Smooth muscle cell (in vitro differentiated cells): ENCODE measurements at regions not wholly inside any gene's neighbourhood (a gene's known extent, or its start where the extent isn't known, plus 50 kb on each side); places are given as distances from the start of the nearest gene placed in this dataset.

ENCODE experiments used
- DNase-seq: peaks from one replicate; lab custom pipeline; 2025; ENCODE audit not compliant: unreplicated experiment; lab: John Stamatoyannopoulos, UW
- H2AFZ ChIP-seq: fragments of 200-600 bp; sonication (generic); 2 replicates; pipeline ENCODE4 v1.6.0; 2016; ENCODE audit warnings: antibody characterized with exemption, low read depth, mild to moderate bottlenecking
- H3F3A ChIP-seq: fragments of 200-600 bp; sonication (generic); 2 replicates; pipeline ENCODE4 v1.6.0; 2017; ENCODE audit warnings: antibody characterized with exemption, low read depth
- H3K27ac ChIP-seq: fragments of 200-600 bp; sonication (generic); 2 replicates; pipeline ENCODE4 v1.5.1; 2016; ENCODE audit warnings: low read depth, mild to moderate bottlenecking
- H3K27me3 ChIP-seq: fragments of 200-600 bp; sonication (generic); 2 replicates; pipeline ENCODE4 v1.6.1; 2016; ENCODE audit warnings: low read depth, mild to moderate bottlenecking
- H3K36me3 ChIP-seq: fragments of 200-600 bp; sonication (generic); 2 replicates; pipeline ENCODE4 v1.5.1; 2016; ENCODE audit warnings: low read depth
- H3K4me1 ChIP-seq: fragments of 200-600 bp; sonication (generic); 2 replicates; pipeline ENCODE4 v1.5.1; 2016; ENCODE audit warnings: low read depth
- H3K4me2 ChIP-seq: fragments of 200-600 bp; sonication (generic); 2 replicates; pipeline ENCODE4 v1.6.0; 2016; ENCODE audit warnings: mild to moderate bottlenecking
- H3K4me3 ChIP-seq: fragments of 200-600 bp; sonication (generic); 2 replicates; pipeline ENCODE4 v1.5.1; 2016; ENCODE audit warnings: mild to moderate bottlenecking
- H3K79me2 ChIP-seq: fragments of 200-600 bp; sonication (generic); 2 replicates; pipeline ENCODE4 v1.6.0; 2016; ENCODE audit warnings: low read depth, mild to moderate bottlenecking
- H3K9ac ChIP-seq: fragments of 200-600 bp; sonication (generic); 2 replicates; pipeline ENCODE4 v1.6.0; 2016; ENCODE audit warnings: low read depth
- H3K9me3 ChIP-seq: fragments of 200-600 bp; sonication (generic); replicated peaks from 2 replicates; pipeline ENCODE4 v1.5.1; 2016; ENCODE audit warnings: low read depth
- H4K20me1 ChIP-seq: fragments of 200-600 bp; sonication (generic); 2 replicates; pipeline ENCODE4 v1.6.0; 2016; ENCODE audit warnings: low read depth
- WGBS: methylation state at CpG from one replicate; pipeline ENCODE4 v1.1.7; 2016; ENCODE audit warnings: low lambda C conversion rate; 5-methylcytosine and 5-hydroxymethylcytosine counted together
- TF ChIP-seq, protein P1 (sequence below): fragments of 200-600 bp; sonication (generic); IDR thresholded peaks from 2 replicates; pipeline ENCODE4 v1.5.1; 2017; ENCODE audit warnings: borderline replicate concordance, mild to moderate bottlenecking, antibody characterized with exemption; ENCODE audit not compliant: insufficient read depth, poor library complexity, severe bottlenecking

DNA sequence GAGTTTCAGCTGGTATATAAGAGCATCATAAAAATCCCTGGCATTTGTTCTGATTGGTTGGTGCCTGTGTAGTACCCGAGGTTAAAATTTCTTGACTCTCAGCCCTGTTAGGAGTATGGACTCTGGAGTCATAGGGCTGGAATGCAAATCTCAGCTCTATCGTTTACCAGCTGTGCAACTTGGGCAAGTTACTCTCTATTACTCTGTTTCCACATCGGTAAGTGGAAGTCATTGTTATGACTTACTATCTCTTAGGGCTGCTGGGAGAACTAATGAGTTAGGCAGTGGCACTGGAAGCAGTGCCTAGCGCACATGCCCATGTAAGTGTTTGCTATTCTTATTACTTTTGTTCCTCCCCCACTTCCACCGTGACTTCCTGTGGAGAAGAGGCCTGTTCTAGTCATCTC is 141.6 kb downstream of the BOD1 start:
- no peak for DNase-seq

DNA sequence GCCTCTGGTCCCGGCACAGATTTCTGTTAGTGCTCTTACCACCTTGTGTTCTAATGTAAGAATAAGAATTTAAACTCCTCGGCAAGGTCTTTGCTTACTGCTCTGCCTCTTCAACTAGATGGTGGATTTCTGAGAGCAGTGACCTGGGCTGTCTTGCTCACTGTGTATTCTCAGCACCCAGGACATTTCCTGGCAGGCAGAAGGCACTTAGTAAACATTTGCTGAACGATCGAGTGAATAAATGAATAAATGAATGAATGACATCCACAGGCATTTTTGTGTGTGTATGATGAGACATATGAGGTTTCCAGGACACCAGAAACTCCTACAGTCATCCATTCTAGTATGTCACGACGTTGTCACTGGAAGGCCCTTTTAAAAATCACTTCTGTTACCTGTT is 143.2 kb downstream of the BOD1 start:
- Histone ChIP-seq H4K20me1 (no peaks in the 10 kb centered on the region), H3K9me3 (no peaks in the 10 kb centered on the region), H3F3A (peaks cover 5% of the 10 kb centered on the region), H3K4me1 (peaks cover 9% of the 10 kb centered on the region), H3K4me2 (peak overlapping the region; percentile 14), H3K27ac (peak overlapping the region; percentile 69), H2AFZ (no peak overlapping the region), H3K36me3 (no peaks in the 10 kb centered on the region), H3K9ac (peak overlapping the region; percentile 13), H3K79me2 (no peaks in the 10 kb centered on the region), H3K4me3 (no peak overlapping the region), H3K27me3 (no peaks in the 10 kb centered on the region)
- TF ChIP-seq, protein P1, sequence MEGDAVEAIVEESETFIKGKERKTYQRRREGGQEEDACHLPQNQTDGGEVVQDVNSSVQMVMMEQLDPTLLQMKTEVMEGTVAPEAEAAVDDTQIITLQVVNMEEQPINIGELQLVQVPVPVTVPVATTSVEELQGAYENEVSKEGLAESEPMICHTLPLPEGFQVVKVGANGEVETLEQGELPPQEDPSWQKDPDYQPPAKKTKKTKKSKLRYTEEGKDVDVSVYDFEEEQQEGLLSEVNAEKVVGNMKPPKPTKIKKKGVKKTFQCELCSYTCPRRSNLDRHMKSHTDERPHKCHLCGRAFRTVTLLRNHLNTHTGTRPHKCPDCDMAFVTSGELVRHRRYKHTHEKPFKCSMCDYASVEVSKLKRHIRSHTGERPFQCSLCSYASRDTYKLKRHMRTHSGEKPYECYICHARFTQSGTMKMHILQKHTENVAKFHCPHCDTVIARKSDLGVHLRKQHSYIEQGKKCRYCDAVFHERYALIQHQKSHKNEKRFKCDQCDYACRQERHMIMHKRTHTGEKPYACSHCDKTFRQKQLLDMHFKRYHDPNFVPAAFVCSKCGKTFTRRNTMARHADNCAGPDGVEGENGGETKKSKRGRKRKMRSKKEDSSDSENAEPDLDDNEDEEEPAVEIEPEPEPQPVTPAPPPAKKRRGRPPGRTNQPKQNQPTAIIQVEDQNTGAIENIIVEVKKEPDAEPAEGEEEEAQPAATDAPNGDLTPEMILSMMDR, result no peak
- WGBS, result 87% methylated on average over 6 of the region's 6 CpGs
- DNase-seq, result no peak

More for the DNA sequence above, 141.6 kb downstream of the BOD1 start:
- TF ChIP-seq, protein P1, result no peak
- Histone ChIP-seq H3K27me3 (no peaks in the 10 kb centered on the region), H2AFZ (no peak overlapping the region), H3K9me3 (no peaks in the 10 kb centered on the region), H3K4me2 (no peak overlapping the region), H3K4me1 (peaks cover 9% of the 10 kb centered on the region), H3K36me3 (no peaks in the 10 kb centered on the region), H3K27ac (no peak overlapping the region), H3K79me2 (no peaks in the 10 kb centered on the region), H4K20me1 (no peaks in the 10 kb centered on the region), H3F3A (peaks cover 5% of the 10 kb centered on the region), H3K4me3 (no peak overlapping the region), H3K9ac (no peak overlapping the region)
- WGBS, result 52% methylated on average over 5 of the region's 5 CpGs

DNA sequence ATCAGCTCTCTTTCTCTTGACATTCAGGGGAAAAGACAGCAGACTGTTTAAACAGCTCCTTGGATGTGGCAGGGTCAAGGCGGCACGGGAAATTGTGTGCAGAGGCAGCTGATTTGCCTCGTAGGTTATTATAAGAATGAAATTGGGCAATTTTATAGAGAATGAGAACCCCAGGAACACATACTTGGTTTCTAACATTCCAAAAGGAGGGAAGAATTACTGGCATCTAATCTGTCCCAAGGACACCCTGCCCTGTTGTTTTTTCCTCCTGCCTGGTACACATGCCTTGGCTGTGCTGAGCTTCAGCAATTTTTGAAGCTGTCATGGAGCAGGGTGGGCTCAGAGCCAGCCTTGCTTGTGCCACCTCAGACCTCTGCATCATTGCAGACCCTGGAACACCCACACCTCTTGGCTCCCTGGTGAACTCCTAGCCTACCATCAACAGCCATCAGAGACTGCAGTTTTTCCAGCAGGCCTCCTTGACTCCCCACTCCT is 143.6 kb downstream of the BOD1 start:
- H3F3A ChIP-seq, result peaks cover 5% of the 10 kb centered on the region
- H3K36me3 ChIP-seq, result no peaks in the 10 kb centered on the region
- H3K9ac ChIP-seq, result peak overlapping the region; percentile 13
- TF ChIP-seq, protein P1, result no peak
- H4K20me1 ChIP-seq, result no peaks in the 10 kb centered on the region
- WGBS, result 71% methylated on average over 3 of the region's 3 CpGs
- no peak overlapping the region for H2AFZ ChIP-seq
- H3K27ac ChIP-seq, result peak overlapping the region; percentile 69
- H3K4me2 ChIP-seq, result peak overlapping the region; percentile 14
- H3K27me3 ChIP-seq, result no peaks in the 10 kb centered on the region
- H3K9me3 ChIP-seq, result no peaks in the 10 kb centered on the region
- H3K79me2 ChIP-seq, result no peaks in the 10 kb centered on the region
- H3K4me1 ChIP-seq, result peaks cover 9% of the 10 kb centered on the region
- no peak for DNase-seq
- no peak overlapping the region for H3K4me3 ChIP-seq

DNA sequence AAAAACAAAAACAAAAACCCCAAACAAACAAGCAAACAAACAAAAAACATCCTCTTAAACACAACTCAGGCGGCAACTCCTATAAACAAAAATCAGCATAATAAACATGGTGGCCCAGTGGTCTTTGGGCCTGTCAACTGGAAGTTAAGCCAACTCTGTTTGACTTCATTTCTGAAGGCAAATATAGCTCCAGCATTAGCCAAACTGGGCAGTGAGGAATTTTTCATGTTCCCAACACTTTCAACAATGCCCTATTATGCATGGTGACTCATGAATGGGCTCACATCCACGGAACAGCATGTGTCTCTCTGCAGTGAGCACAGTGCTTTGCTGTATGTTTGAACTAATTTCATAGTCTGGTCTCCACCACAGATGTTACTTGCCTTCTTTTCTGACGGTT is 143.9 kb upstream of the STC2 start:
- no peak for DNase-seq
- Histone ChIP-seq H3K36me3 (no peaks in the 10 kb centered on the region), H3K4me3 (no peak overlapping the region), H3F3A (peaks cover 5% of the 10 kb centered on the region), H2AFZ (no peak overlapping the region), H3K27ac (peak overlapping the region; percentile 69), H4K20me1 (no peaks in the 10 kb centered on the region), H3K4me2 (peak overlapping the region; percentile 14), H3K9ac (peak overlapping the region; percentile 13), H3K79me2 (no peaks in the 10 kb centered on the region), H3K9me3 (no peaks in the 10 kb centered on the region), H3K27me3 (no peaks in the 10 kb centered on the region), H3K4me1 (peaks cover 9% of the 10 kb centered on the region)
- TF ChIP-seq, protein P1, result no peak
- 35% methylated on average over 3 of the region's 3 CpGs for WGBS
